NCI-H2107 treated with DMSO at 0.1 percent for 48 hours (cell line): ENCODE measurements at regions not wholly inside any gene's neighbourhood (a gene's known extent, or its start where the extent isn't known, plus 50 kb on each side); places are given as distances from the start of the nearest gene placed in this dataset.
"Not testable (repeated sequence)": the region's sequence is repeated elsewhere in the genome, so short reads cannot be mapped to it uniquely, and the experiment has no call there.

Experiments
- DNase-seq: peaks from one replicate; lab custom pipeline; 2025; ENCODE audit not compliant: unreplicated experiment; lab: John Stamatoyannopoulos, UW

DNA sequence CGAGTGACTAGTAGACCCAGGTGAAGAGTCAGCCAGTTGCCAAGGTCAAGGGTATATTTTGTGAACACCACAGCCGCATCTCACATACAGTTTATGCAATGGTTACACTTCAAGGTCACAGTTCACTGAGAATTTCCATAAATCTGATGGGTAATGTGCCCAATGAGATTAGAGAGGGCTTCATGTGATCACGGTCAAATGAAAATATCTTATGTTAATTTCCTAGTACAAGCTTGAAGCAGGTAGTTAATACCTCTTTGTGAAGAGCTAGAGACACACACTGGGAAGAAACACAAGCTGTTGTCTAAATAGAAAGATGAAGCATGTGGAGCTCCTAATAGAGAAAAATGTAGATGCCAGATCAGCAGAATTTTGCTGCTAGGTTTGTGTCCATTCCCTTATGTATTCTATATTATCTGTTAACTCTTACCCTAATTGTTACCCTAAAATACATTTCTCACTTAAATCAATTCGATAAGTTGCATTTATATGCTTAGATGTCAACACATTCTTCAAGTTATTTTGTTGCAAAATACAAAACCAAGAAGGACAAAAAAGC lies 136.0 kb downstream of the NR2F2 start:
- DNase-seq = no peak

DNA sequence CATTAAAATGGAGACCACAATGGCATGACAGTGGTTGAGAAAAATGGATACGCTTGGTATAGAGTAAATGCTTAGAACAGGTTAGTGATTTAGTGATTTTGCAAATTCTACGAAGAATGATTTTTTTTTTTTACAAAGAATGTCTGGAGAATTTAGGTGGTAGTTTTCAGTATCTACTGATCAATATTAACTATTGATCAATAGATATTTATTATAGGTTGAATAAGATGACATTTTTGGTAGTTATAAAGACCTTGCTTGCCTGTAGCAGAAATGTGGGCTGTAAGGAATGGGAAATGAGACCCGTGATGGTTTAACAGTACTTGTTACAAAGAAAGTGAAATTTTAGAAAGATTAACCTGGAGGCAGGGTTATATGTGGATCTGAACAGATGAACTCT lies 137.5 kb downstream of the NR2F2 start:
- DNase-seq = no peak

DNA sequence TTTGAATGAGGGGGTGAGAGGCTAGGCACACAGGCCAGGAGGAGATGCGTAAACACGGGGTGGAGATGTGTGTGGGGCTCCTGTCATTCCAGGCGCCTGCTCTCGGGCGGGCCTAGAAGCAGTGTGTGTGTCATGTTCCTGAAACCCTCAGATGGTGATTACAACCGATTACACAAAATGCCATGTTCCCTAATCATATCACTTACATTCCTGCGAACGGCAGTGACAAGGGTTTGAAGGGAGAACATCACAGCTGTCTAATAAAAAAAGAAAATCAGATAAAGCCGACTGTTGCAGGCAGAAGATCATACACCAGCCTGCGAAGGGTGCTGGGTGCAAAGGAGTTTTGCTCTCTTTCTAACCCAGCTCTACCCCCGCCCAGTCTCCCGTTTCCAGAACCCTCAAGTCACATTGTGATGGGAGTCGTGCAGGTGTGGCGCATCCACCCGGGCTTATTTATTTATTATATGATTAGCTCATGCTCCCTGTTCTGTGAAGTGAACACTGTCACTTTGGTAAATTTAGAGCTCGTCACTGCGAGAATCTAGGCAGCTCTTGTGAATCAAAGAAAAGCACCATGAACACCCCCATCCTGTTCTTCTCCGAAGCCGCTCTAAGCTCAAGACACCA lies 140.3 kb downstream of the NR2F2 start:
- DNase-seq = no peak

DNA sequence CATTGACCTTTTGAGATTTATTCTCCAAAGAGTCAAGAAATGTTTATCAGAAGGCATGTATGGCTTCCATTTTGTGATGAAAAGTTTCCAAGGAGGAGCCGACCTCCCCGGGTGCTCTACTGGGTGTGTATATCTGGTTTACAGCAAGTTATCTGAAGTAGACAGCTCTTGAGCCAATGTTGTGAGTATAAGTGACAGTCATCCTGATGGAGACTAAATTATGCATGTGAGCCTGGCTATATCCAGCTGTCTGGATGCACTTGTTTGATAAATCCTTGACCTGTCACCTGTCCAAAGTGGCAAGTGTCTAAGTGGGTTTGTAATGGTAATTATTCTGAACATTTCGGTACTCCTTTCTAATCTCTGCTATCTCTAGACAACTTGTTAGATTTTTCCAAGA lies 142.2 kb downstream of the NR2F2 start:
- no peak for DNase-seq

DNA sequence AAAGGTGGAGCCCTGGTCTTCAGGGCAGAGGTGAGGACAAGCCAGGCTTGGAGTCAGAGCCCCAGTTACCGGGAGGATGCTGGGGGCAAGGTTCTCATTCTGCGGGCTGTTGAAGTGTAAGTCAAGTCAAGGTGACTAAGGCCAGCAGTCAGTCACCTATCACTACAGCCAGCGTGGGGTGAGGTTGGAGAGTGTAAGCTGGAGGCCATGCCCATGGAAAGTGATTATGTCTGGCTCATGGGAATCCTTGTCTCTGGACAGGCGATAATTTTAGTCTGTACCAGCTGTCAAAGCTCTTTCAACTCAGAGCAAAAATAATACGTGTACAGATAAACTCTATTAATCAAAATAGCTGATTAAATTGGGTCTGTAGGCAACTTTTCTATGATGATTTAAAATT lies 143.1 kb downstream of the NR2F2 start:
- no peak for DNase-seq

DNA sequence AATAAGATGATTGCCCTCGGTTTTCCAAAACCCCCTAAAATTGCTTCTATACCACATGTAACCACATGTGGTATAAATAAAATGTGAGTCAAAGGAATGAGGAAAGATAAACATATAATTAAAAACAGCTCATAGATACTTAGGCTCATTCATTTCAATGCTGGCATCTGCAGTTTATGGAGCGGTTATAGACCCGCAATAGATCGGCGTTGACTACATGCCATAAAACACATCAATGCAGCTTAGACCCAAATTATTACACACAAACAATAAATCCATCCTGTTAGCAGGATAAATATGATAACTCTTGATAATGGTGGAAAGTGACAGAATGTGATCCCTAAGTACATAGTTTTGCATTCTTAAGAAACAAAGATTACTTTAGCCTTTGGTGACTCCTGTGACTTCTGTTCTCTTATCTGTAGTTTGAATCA lies 143.7 kb downstream of the NR2F2 start:
- DNase-seq = no peak

DNA sequence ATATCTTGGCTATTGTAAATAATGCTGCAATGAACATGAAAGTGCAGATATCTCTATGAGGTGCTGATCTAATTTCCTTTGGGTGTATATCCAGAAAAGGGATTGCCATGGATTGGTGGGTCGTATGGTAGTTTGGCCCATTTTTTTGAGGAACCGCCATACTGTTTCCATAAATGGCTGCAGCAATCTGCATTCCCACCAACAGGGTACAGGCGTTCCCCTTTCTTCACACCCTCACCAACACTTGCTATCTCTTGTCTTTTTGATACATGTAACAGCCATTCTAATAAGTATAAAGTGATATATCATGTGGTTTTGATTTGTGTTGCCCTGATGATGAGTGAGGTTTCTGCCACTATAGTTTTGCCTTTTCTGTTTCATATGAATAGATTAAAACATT lies 146.7 kb downstream of the NR2F2 start:
- DNase-seq = no peak

DNA sequence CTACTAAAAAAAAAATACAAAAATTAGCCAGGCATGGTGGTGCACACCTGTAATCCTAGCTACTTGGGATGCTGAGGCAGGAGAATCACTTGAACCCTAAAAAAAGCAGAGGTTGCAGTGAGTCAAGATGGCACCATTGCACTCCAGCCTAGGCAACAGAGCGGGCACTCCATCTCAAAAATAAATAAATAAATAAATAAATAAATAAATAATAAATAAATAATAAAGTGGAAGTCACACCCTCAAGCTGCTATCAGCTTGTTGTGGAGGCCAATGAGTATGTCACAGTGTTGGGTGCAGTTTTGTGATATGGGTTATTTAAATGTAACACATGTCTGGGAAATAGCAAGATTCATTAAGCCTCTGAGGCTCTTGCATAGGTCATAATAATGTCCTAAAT lies 153.9 kb downstream of the NR2F2 start:
- not testable (repeated sequence) for DNase-seq

DNA sequence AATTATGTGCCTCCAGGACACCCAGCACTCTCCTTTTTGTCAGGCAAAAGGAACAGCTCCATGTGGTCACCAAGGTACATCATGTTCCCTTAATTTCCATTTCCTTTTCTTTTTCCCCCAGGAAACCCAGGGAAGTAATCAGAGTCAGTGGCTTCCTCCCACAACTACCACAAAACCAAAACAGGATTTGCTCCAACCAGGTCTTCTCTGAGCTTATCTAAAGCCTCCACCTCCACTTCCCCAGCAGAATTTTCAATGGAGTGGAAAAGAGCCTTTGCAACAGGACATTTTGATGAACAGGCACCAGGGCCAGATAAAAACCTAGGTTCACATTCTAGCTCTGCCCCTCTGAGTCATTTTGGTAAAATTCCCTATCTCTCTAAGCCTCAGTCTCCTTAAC lies 154.3 kb downstream of the NR2F2 start:
- no peak for DNase-seq

DNA sequence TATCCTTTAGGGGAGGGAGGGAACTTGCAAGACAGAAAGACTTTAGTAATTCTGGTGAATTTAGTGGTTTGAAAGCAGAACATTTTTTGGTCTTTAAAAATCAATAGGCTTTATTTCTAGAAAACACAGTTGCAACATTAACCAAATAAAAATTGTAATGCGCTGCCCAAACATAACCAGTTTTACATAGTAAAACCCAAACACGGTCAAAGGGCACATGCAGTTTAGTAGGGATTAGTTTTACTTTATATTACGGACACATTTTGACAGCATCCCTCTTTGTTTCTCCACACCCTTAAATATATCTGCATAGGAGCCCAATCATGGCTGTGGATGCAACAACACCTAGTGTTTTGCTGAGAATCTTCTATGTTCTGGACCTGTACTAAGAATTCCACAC lies 156.7 kb downstream of the NR2F2 start:
- DNase-seq = no peak

DNA sequence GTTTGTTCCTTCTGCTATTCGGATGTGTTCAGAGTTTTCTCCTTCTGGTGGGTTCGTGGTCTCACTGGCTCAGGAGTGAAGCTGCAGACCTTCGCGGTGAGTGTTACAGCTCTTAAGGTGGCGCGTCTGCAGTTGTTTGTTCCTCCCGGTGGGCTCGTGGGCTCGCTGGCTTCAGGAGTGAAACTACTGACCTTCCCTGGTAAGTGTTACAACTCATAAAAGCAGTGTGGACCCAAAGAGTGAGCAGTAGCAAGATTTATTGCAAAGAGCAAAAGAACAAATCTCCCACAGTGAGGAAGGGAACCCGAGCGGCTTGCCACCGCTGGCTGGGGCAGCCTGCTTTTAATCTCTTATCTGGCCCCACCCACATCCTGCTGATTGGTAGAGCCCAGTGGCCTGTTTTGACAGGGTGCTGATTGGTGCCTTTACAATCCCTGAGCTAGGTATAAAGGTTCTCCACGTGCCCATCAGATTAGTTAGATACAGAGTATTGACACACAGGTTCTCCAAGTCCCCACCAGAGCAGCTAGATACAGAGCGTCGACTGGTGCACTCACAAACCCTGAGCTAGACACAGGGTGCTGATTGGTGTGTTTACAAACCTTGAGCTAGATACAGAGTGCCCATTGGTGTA lies 160.7 kb downstream of the NR2F2 start:
- DNase-seq = not testable (repeated sequence)

DNA sequence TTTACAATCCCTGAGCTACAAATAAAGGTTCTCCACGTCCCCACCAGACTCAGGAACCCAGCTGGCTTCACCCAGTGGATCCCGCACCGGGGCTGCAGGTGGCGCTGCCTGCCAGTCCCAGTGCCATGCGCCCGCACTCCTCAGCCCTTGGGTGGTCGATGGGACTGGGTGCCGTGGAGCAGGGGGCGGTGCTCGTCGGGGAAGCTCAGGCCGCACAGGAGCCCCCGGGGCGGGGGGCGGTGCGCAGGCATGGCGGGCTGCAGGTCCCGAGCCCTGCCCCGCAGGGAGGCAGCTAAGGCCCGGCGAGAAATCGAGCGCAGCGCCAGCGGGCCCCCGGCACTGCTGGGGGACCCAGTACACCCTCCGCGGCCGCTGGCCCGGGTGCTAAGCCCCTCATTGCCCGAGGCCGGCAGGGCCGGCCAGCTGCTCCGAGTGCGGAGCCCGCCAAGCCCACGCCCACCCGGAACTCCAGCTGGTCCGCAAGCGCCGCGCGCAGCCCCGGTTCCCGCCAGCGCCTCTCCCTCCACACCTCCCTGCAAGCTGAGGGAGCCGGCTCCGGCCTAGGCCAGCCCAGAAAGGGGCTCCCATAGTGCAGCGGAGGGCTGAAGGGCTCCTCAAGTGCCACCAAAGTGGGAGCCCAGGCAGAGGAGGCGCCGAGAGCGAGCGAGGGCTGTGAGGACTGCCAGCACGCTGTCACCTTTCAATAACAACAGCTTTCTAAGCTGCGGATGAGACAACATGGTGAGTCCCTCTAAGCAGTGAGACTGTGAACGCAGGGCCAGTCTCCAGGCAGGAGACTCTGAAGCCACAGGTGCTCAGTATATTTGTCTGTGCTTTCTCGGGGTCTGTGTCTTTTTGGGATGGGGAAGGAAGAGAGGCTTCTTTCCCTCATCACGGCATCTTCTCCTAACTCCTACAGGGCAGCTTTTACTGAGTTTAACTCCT lies 161.5 kb downstream of the NR2F2 start:
- DNase-seq = not testable (repeated sequence)

DNA sequence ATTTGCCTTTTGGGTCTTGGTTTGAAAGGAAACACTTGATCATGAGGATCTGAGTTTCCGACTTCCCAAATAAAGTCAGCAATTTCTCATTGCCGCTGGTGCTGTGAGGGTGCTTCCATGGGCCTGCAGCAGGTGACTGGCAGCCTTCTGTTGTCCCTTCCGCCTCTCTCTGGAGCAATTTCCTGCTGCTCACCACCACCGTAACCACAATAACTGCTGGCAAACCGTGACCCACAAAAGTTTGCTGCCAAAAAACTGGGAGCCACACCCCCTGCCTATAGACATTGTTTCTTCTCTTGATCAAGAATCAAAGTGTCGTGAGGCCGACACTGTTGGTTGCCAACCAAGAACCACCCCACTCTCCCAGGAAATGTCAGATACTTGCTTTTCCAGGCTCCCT lies 164.0 kb downstream of the NR2F2 start:
- no peak for DNase-seq

DNA sequence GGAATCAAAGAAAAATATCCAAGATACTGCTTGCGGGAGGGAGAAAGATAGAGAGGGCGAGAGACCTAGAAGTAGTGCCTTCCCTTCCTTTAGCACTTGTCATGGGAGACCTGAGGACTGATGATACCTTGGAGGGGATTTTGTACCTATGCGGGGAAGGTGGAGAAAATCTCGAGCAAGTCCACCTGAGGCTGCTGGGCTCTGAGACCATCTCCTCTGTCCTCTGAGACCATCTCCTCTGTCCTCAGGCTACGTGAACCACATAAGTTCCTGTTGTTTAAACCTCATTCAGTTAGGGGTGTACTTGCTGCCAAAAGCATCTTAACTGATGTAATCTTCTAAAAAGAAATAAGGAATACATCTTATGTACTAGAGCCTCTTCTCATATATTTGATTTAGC lies 164.9 kb downstream of the NR2F2 start:
- no peak for DNase-seq

DNA sequence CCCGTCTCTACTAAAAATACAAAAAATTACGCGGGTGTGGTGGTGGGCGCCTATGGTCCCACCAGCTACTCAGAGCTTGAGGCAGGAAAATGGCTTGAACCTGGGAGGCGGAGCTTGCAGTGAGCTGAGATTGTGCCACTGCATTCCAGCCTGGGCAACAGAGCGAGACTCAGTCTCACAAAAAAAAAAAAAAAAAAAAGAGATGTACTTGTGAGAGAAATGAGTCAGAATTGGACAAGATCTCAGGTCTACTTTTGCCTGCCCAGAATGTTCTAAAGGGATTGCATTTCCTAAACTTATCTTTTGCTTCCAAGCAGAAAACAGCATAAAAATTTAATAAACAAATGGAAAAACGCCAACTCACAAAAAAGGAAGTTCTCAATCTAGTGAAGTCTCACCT lies 167.5 kb downstream of the NR2F2 start:
- no peak for DNase-seq

DNA sequence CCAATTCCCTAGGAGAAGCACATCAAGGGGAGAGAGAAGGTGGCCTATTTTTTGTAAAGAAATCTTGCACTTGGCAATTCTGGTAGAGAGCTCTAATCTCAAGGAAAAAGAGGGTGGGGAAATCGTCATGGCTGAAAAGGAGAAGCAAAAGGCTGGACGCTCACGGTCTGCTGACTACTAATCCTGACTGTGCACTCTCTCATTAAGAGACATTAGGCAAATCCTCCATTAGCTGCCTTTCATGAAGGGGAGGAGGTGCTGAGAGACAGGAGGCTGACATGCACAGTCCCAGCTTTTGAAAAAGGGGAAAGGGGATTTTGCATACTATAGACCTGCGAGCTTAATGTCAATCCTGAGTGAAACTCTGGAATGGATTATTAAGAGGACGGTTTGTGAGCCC lies 170.0 kb downstream of the NR2F2 start:
- no peak for DNase-seq

DNA sequence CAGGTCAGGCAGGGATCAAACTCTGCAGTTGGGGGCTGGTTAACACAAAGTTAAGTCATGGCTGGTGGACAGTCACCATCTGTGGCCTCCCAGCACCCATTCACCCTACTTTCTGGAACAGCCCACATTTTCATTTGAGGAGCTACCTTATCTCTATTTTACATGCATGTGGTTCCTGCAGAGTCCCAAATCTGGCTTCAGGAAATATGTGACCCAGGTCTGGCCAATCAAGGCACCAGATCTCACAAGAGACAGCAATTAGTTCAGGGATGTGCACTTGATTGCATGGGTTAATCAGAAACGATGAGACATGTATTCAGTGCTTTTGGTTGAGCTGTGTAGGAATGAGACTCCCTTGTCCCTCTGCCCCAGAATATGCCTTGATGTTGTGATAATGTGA lies 170.9 kb downstream of the NR2F2 start:
- no peak for DNase-seq

DNA sequence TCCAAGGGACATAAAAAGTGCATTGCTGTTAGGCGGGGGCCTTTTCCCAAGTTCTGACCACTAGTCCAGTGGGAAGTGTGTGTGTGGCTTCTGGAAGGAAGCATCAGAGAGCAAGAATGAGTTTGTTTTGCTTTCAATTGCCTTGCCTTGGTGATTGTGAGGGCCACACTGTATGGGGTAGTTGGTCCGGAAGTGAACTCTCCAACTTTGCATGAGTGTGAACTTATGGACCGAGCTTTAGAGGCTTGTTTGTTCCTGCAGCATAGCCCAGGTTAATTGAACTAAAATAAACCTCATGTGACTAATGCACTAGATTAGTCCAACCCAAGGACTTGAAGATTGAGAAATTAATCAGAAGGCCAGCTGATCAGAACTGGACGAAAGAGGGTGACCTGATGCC lies 171.7 kb downstream of the NR2F2 start:
- DNase-seq = no peak

DNA sequence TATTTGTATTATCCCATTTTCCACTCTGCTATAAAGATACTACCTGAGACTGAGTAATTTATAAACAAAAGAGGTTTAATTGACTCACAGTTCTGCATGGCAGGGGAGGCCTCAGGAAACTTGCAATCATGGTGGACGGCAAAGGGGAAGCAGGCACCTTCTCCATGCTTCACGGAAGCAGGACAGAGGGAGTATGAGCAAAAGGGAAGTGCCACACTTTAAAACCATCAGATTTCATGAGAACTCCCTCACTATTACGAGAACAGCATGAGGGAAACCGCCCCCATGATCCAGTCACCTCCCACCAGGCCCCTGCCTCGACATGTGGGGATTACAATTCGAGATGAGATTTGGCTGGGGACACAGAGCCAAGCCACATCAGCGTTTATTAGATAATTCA lies 172.8 kb downstream of the NR2F2 start:
- no peak for DNase-seq

DNA sequence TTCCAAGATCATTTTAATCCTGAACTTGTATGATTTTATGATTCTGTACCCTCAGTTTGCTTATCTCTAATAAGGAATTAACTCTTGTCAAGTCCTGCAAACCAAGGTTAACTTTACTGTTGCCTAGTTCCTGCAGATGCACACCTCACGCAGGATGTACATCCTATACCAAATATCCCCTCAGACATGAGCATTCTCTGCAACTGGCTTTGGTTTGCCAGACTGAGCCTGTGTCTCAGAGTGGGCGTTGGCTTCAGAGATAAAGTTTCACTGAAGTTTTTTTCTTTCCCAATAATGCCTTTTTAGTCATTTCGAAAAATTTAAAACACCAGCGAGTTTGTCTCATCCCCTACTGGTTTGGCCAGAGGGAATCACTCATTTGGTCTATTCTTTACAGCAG lies 173.9 kb downstream of the NR2F2 start:
- no peak for DNase-seq

DNA sequence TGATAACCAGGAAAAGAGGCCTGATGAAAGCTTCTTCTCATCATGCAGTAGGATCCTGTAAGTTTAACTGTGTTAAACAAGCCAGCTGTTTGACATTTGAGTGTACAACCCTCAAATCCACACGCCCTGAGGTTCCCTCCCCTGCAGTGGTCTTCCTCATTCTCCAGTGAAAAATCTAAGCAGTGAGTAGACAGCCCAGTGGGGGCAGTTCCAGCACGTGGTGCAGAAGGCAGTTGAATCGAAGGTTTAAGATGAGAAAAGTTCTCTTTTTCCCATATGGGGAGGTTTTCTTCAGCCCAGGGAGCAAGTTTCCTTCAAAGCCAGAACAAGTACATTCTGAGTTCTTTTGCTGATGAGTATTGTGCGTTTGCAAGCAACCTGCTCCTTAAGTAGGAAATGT lies 174.5 kb downstream of the NR2F2 start:
- no peak for DNase-seq
